H9 (cell line): ENCODE measurements at regions not wholly inside any gene's neighbourhood (a gene's known extent, or its start where the extent isn't known, plus 50 kb on each side); places are given as distances from the start of the nearest gene placed in this dataset.

Experiments
- DNase-seq: peaks from one replicate; pipeline ENCODE4 v3.0.0-alpha.2; 2017
- H2AFZ ChIP-seq: one replicate; pipeline ENCODE4 v1.6.1; 2013; ENCODE audit warnings: mild to moderate bottlenecking, low read length, control low read depth, moderate library complexity
- H2AK5ac ChIP-seq: 2 replicates; pipeline ENCODE4 v1.6.1; 2013; ENCODE audit warnings: low read length, control low read depth, mixed read lengths; ENCODE audit not compliant: insufficient read length
- H2BK120ac ChIP-seq: one replicate; pipeline ENCODE4 v1.6.1; 2013; ENCODE audit warnings: low read depth, mild to moderate bottlenecking, low read length, control low read depth, inconsistent platforms; ENCODE audit not compliant: poor library complexity, severe bottlenecking
- H2BK12ac ChIP-seq: 2 replicates; pipeline ENCODE4 v1.6.1; 2013; ENCODE audit warnings: low read length, control low read depth, mixed read lengths, low read depth; ENCODE audit not compliant: insufficient read length
- H2BK15ac ChIP-seq: 2 replicates; pipeline ENCODE4 v1.6.1; 2013; ENCODE audit warnings: low read depth, low read length, control low read depth
- H2BK20ac ChIP-seq: one replicate; pipeline ENCODE4 v1.6.1; 2013; ENCODE audit warnings: low read depth, mild to moderate bottlenecking, low read length, control low read depth, inconsistent platforms; ENCODE audit not compliant: poor library complexity, severe bottlenecking
- H2BK5ac ChIP-seq: 2 replicates; pipeline ENCODE4 v1.6.1; 2013; ENCODE audit warnings: low read length, control low read depth, mixed read lengths; ENCODE audit not compliant: insufficient read length
- H3K14ac ChIP-seq: 2 replicates; pipeline ENCODE4 v1.6.1; 2013; ENCODE audit warnings: low read length, control low read depth; ENCODE audit not compliant: insufficient read depth
- H3K18ac ChIP-seq: 2 replicates; pipeline ENCODE4 v1.6.1; 2013; ENCODE audit warnings: low read depth, mild to moderate bottlenecking, mixed read lengths, low read length, control low read depth; ENCODE audit not compliant: insufficient read length
- H3K23ac ChIP-seq: 2 replicates; pipeline ENCODE4 v1.6.1; 2013; ENCODE audit warnings: low read length, control low read depth, mixed read lengths, low read depth; ENCODE audit not compliant: insufficient read length
- H3K23me2 ChIP-seq: 2 replicates; pipeline ENCODE4 v1.6.1; 2013; ENCODE audit warnings: low read depth, mild to moderate bottlenecking, mixed read lengths, low read length, control low read depth; ENCODE audit not compliant: insufficient read length, poor library complexity, severe bottlenecking
- H3K27ac ChIP-seq: 2 replicates; pipeline ENCODE4 v1.5.1; 2013; ENCODE audit warnings: low read length, control low read depth, mixed read lengths, low read depth; ENCODE audit not compliant: insufficient read length
- H3K27me3 ChIP-seq: 2 replicates; pipeline ENCODE4 v1.6.1; 2013; ENCODE audit warnings: low read length, control low read depth, inconsistent platforms; ENCODE audit not compliant: insufficient read depth
- H3K4ac ChIP-seq: 2 replicates; pipeline ENCODE4 v1.6.1; 2013; ENCODE audit warnings: low read depth, mild to moderate bottlenecking, control low read depth, inconsistent platforms, low read length, moderate library complexity
- H3K4me1 ChIP-seq: 2 replicates; pipeline ENCODE4 v1.6.1; 2013; ENCODE audit warnings: low read length, control low read depth, inconsistent platforms; ENCODE audit not compliant: insufficient read depth
- H3K4me2 ChIP-seq: 2 replicates; pipeline ENCODE4 v1.6.1; 2013; ENCODE audit warnings: low read length, control low read depth, mixed read lengths; ENCODE audit not compliant: insufficient read length, insufficient read depth
- H3K56ac ChIP-seq: 2 replicates; pipeline ENCODE4 v1.6.1; 2013; ENCODE audit warnings: low read depth, mild to moderate bottlenecking, mixed read lengths, low read length, control low read depth; ENCODE audit not compliant: insufficient read length
- H3K79me1 ChIP-seq: 2 replicates; pipeline ENCODE4 v1.6.1; 2013; ENCODE audit warnings: low read depth, mild to moderate bottlenecking, moderate library complexity, low read length, control low read depth, inconsistent platforms; ENCODE audit not compliant: insufficient read depth, poor library complexity, severe bottlenecking
- H3K79me2 ChIP-seq: 2 replicates; pipeline ENCODE4 v1.6.1; 2013; ENCODE audit warnings: low read length, control low read depth, inconsistent platforms; ENCODE audit not compliant: insufficient read depth
- H3K9ac ChIP-seq: 2 replicates; pipeline ENCODE4 v1.6.1; 2013; ENCODE audit warnings: low read length, control low read depth, mixed read lengths; ENCODE audit not compliant: insufficient read length; ENCODE audit errors: extremely low read depth
- H3K9me3 ChIP-seq: one replicate; pipeline ENCODE4 v1.6.1; 2013; ENCODE audit warnings: low read depth, low read length, inconsistent platforms; ENCODE audit not compliant: control insufficient read depth
- H3T11ph ChIP-seq: one replicate; pipeline ENCODE4 v1.6.1; 2013; ENCODE audit warnings: mild to moderate bottlenecking, low read length, control low read depth, inconsistent platforms
- H4K20me1 ChIP-seq: one replicate; pipeline ENCODE4 v1.6.1; 2013; ENCODE audit not compliant: control insufficient read depth, insufficient read length, insufficient read depth
- H4K5ac ChIP-seq: 2 replicates; pipeline ENCODE4 v1.6.1; 2013; ENCODE audit warnings: low read depth, mild to moderate bottlenecking, mixed read lengths, low read length, control low read depth; ENCODE audit not compliant: insufficient read length
- H4K8ac ChIP-seq: replicated peaks from 2 replicates; pipeline ENCODE4 v1.6.1; 2013; ENCODE audit warnings: low read length, control low read depth, mixed read lengths, low read depth; ENCODE audit not compliant: insufficient read length
- H4K91ac ChIP-seq: 2 replicates; pipeline ENCODE4 v1.6.1; 2013; ENCODE audit warnings: low read depth, mild to moderate bottlenecking, moderate library complexity, mixed read lengths, low read length, control low read depth; ENCODE audit not compliant: insufficient read length
- H3K27ac Mint-ChIP-seq, 3 experiments: 2 replicates in 2 of 3; 3 replicates in 1 of 3; pipeline ENCODE4 v1.8.0; 2020 to 2021; ENCODE audit warnings: mixed read lengths in 3 of 3, mild to moderate bottlenecking in 1 of 3, moderate library complexity in 1 of 3
- H3K27me3 Mint-ChIP-seq: 2 replicates; pipeline ENCODE4 v1.8.0; 2021; ENCODE audit warnings: low read depth, mild to moderate bottlenecking, moderate library complexity, mixed read lengths
- H3K36me3 Mint-ChIP-seq, 3 experiments: 2 replicates in 2 of 3; 3 replicates in 1 of 3; pipeline ENCODE4 v1.8.0; 2020 to 2021; ENCODE audit warnings: low read depth in 3 of 3, mixed read lengths in 3 of 3; ENCODE audit not compliant: insufficient read depth in 1 of 3
- H3K4me1 Mint-ChIP-seq, 2 experiments: 2 replicates each; pipeline ENCODE4 v1.8.0; 2020; ENCODE audit warnings: mixed read lengths in 2 of 2
- H3K4me3 Mint-ChIP-seq, 2 experiments: 2 replicates in 1 of 2; 3 replicates in 1 of 2; pipeline ENCODE4 v1.8.0; 2020 to 2021; ENCODE audit warnings: mild to moderate bottlenecking in 2 of 2, mixed read lengths in 2 of 2, moderate library complexity in 1 of 2
- H3K9me3 Mint-ChIP-seq, 2 experiments: 2 replicates in 1 of 2; 3 replicates in 1 of 2; pipeline ENCODE4 v1.8.0; 2020; ENCODE audit warnings: mild to moderate bottlenecking in 2 of 2, mixed read lengths in 2 of 2, moderate library complexity in 1 of 2
- WGBS: extraction: QIAGEN DNeasy Blood & Tissue Kit; methylation state at CpG from one replicate; pipeline ENCODE4 v1.1.7; 2013; ENCODE audit warnings: missing lambda C conversion rate, low lambda C conversion rate, mixed read lengths; ENCODE audit not compliant: insufficient read length; ENCODE audit errors: extremely low coverage; 5-methylcytosine and 5-hydroxymethylcytosine counted together
- TF ChIP-seq, protein P1 (sequence below): fragments of 200-600 bp; sonication (generic); conservative IDR thresholded peaks from 3 replicates; pipeline ENCODE4 v1.8.0; 2021; ENCODE audit warnings: antibody characterized with exemption, mild to moderate bottlenecking

- no CpG with 5 or more reads among the region's 3 CpGs for WGBS
- peaks cover 0 to 11% of the 10 kb centered on the region in 2 experiments; a peak in 3 of 5 replicates for H3K9me3 Mint-ChIP-seq
- no peak overlapping the region for H3K4me2 ChIP-seq
- H3K56ac ChIP-seq: no peak overlapping the region
- H3K9me3 ChIP-seq: no peaks in the 10 kb centered on the region
- H4K20me1 ChIP-seq: no peaks in the 10 kb centered on the region
- H2AFZ ChIP-seq: no peak overlapping the region
- no peak overlapping the region for H3T11ph ChIP-seq
- H2BK20ac ChIP-seq: no peak overlapping the region
- TF ChIP-seq, protein P1, sequence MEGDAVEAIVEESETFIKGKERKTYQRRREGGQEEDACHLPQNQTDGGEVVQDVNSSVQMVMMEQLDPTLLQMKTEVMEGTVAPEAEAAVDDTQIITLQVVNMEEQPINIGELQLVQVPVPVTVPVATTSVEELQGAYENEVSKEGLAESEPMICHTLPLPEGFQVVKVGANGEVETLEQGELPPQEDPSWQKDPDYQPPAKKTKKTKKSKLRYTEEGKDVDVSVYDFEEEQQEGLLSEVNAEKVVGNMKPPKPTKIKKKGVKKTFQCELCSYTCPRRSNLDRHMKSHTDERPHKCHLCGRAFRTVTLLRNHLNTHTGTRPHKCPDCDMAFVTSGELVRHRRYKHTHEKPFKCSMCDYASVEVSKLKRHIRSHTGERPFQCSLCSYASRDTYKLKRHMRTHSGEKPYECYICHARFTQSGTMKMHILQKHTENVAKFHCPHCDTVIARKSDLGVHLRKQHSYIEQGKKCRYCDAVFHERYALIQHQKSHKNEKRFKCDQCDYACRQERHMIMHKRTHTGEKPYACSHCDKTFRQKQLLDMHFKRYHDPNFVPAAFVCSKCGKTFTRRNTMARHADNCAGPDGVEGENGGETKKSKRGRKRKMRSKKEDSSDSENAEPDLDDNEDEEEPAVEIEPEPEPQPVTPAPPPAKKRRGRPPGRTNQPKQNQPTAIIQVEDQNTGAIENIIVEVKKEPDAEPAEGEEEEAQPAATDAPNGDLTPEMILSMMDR: no peak
- no peak overlapping the region for H2BK120ac ChIP-seq
- no peak overlapping the region for H2BK5ac ChIP-seq
- no peak overlapping the region for H4K91ac ChIP-seq
- no peak overlapping the region for H2BK12ac ChIP-seq
- no peaks in the 10 kb centered on the region for H3K27me3 Mint-ChIP-seq
- no peaks in the 10 kb centered on the region for H3K79me1 ChIP-seq
- H3K79me2 ChIP-seq: no peaks in the 10 kb centered on the region
- no peak overlapping the region for H3K4me3 Mint-ChIP-seq
- H3K4me1 Mint-ChIP-seq: peaks cover 5 to 10% of the 10 kb centered on the region in 2 experiments
- H2BK15ac ChIP-seq: no peak overlapping the region
- no peaks in the 10 kb centered on the region for H3K23me2 ChIP-seq
- H3K18ac ChIP-seq: no peak overlapping the region
- no peaks in the 10 kb centered on the region for H3K27me3 ChIP-seq
- H4K5ac ChIP-seq: no peak overlapping the region
- H3K27ac Mint-ChIP-seq: peak overlapping the region in 1 of 3 experiments; percentile 7; a peak in 1 of 7 replicates
- H3K27ac ChIP-seq: no peak overlapping the region
- H3K9ac ChIP-seq: no peak overlapping the region
- no peak overlapping the region for H3K14ac ChIP-seq
- no peak overlapping the region for H3K23ac ChIP-seq
- no peak for DNase-seq
- H4K8ac ChIP-seq: no peak overlapping the region
- no peak overlapping the region for H2AK5ac ChIP-seq
- H3K36me3 Mint-ChIP-seq: peaks cover 0 to 3% (median 0%) of the 10 kb centered on the region in 3 experiments; a peak in 1 of 7 replicates
- no peaks in the 10 kb centered on the region for H3K4me1 ChIP-seq
- no peak overlapping the region for H3K4ac ChIP-seq
Measured at GRCh38 chr2:215826376-215826775, 187.0 kb downstream of the MREG start.
